ENCODE measurements at regions not wholly inside any gene's neighbourhood (a gene's known extent, or its start where the extent isn't known, plus 50 kb on each side); places are given as distances from the start of the nearest gene placed in this dataset.

- TF ChIP-seq CTCF (IDR thresholded peaks at IDR 0.05; ENCODE audit: low read depth, low read length), result no peak
Measured at GRCh38 chr2:123434546-123435395, 590.3 kb upstream of the CNTNAP5 start.

GRCh38 chr2:123438251-123438650 lies 586.8 kb upstream of the CNTNAP5 start:
- TF ChIP-seq CTCF (IDR thresholded peaks at IDR 0.05; ENCODE audit: low read depth, low read length), result no peak
- Histone ChIP-seq H3K27me3 (no peaks in the 10 kb centered on the region), H3K27ac (no peak overlapping the region), H3K9me3 (ENCODE audit: low read depth) (no peaks in the 10 kb centered on the region), H3K4me1 (ENCODE audit: low read depth) (no peaks in the 10 kb centered on the region), H3K4me3 (no peak overlapping the region), H3K36me3 (no peaks in the 10 kb centered on the region)
- peak in 1 of 2 donors; percentile 29 for DNase-seq (ENCODE audit: low read depth in 1 of 2, low spot score in 1 of 2)

More at GRCh38 chr2:123434546-123435395, 590.3 kb upstream of the CNTNAP5 start:
- peak in 1 of 2 donors; percentile 39 for DNase-seq (ENCODE audit: low read depth in 1 of 2, low spot score in 1 of 2)
- H3K4me3 ChIP-seq, result no peak overlapping the region
- no peaks in the 10 kb centered on the region for H3K27me3 ChIP-seq
- H3K4me1 ChIP-seq (ENCODE audit: low read depth), result no peaks in the 10 kb centered on the region
- H3K36me3 ChIP-seq, result no peaks in the 10 kb centered on the region
- no peak overlapping the region for H3K27ac ChIP-seq
- no peaks in the 10 kb centered on the region for H3K9me3 ChIP-seq (ENCODE audit: low read depth)

- H3K27me3 ChIP-seq, result no peaks in the 10 kb centered on the region
- no peaks in the 10 kb centered on the region for H3K36me3 ChIP-seq
- no peak overlapping the region for H3K4me3 ChIP-seq
- H3K4me1 ChIP-seq (ENCODE audit: low read depth), result no peaks in the 10 kb centered on the region
- no peak for DNase-seq (ENCODE audit: low read depth in 1 of 2, low spot score in 1 of 2)
- H3K27ac ChIP-seq, result no peak overlapping the region
- no peak for TF ChIP-seq CTCF (IDR thresholded peaks at IDR 0.05; ENCODE audit: low read depth, low read length)
- no peaks in the 10 kb centered on the region for H3K9me3 ChIP-seq (ENCODE audit: low read depth)
Measured at GRCh38 chr2:123438675-123439074, 586.4 kb upstream of the CNTNAP5 start.

GRCh38 chr2:123448801-123449200 lies 576.3 kb upstream of the CNTNAP5 start:
- Histone ChIP-seq H3K4me3 (no peak overlapping the region), H3K9me3 (ENCODE audit: low read depth) (no peaks in the 10 kb centered on the region), H3K27me3 (no peaks in the 10 kb centered on the region), H3K36me3 (no peaks in the 10 kb centered on the region), H3K4me1 (ENCODE audit: low read depth) (no peaks in the 10 kb centered on the region), H3K27ac (no peak overlapping the region)
- TF ChIP-seq CTCF (IDR thresholded peaks at IDR 0.05; ENCODE audit: low read depth, low read length), result no peak
- DNase-seq (ENCODE audit: low read depth in 1 of 2, low spot score in 1 of 2), result no peak

GRCh38 chr2:123451542-123451941 lies 573.5 kb upstream of the CNTNAP5 start:
- Histone ChIP-seq H3K9me3 (ENCODE audit: low read depth) (no peaks in the 10 kb centered on the region), H3K27me3 (no peaks in the 10 kb centered on the region), H3K4me3 (no peak overlapping the region), H3K27ac (no peak overlapping the region), H3K36me3 (no peaks in the 10 kb centered on the region), H3K4me1 (ENCODE audit: low read depth) (no peaks in the 10 kb centered on the region)
- TF ChIP-seq CTCF (IDR thresholded peaks at IDR 0.05; ENCODE audit: low read depth, low read length), result no peak
- peak in 1 of 2 donors; percentile 67 for DNase-seq (ENCODE audit: low read depth in 1 of 2, low spot score in 1 of 2)
